HG03066 (cell line): ENCODE measurements at regions not wholly inside any gene's neighbourhood (a gene's known extent, or its start where the extent isn't known, plus 50 kb on each side); places are given as distances from the start of the nearest gene placed in this dataset.
"Not testable (repeated sequence)": the region's sequence is repeated elsewhere in the genome, so short reads cannot be mapped to it uniquely, and the experiment has no call there.

ENCODE experiments used
- ATAC-seq: cut with Tn5 transposase; IDR thresholded peaks from one replicate; pipeline ENCODE4 v1.9.1; 2021; ENCODE audit warnings: low read depth; ENCODE audit not compliant: unreplicated experiment

DNA sequence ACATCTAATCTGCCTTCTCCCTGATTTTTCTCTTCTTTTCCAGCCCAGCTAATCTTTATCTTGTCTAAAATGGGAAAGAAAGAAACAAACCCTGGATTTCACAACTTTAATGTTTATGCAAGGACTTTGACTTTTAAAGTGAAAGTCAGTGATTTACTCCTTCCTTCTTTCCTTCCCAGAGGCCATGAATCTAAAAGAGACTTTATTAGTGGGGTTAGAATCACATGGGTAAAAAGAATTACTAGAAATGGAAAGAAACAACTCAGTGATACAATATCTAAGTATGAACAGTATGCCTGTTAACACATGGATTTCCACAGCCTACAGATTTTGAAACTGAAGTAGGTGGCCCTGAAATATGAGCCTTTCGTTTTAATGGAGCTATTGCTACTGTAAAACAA, 59.8 kb upstream of the KCNK2 start:
- no peak for ATAC-seq

- ATAC-seq, result no peak
These were observed 59.2 kb upstream of the KCNK2 start for GRCh38 chr1:215023155-215023832.

DNA sequence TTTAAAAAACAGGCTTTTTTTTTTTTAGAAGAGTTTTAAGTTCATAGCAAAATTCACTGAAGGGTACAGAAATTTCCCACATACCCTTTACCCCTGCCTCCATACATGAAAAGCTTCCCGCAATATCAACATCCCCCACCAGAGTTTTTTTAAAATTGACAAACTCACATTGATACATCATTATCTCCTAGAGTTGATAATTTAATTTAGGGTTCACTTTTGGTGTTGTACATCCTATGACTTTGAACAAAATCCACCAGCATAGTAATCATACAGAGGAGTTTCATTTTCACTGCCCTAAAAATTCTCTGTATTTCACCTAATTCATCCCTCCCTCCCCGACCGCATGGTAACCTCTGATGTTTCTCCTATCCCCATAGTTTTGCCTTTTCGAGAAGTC, 53.6 kb upstream of the KCNK2 start:
- no peak for ATAC-seq

- not testable (repeated sequence) for ATAC-seq
These were observed 52.0 kb upstream of the KCNK2 start for GRCh38 chr1:215030581-215030980.

GRCh38 chr1:215031392-215031791, 51.1 kb upstream of the KCNK2 start:
- no peak for ATAC-seq
